Smooth muscle cell (in vitro differentiated cells): ENCODE measurements at regions not wholly inside any gene's neighbourhood (a gene's known extent, or its start where the extent isn't known, plus 50 kb on each side); places are given as distances from the start of the nearest gene placed in this dataset.

Source experiments
- DNase-seq: peaks from one replicate; lab custom pipeline; 2025; ENCODE audit not compliant: unreplicated experiment; lab: John Stamatoyannopoulos, UW
- H2AFZ ChIP-seq: fragments of 200-600 bp; sonication (generic); 2 replicates; pipeline ENCODE4 v1.6.0; 2016; ENCODE audit warnings: antibody characterized with exemption, low read depth, mild to moderate bottlenecking
- H3F3A ChIP-seq: fragments of 200-600 bp; sonication (generic); 2 replicates; pipeline ENCODE4 v1.6.0; 2017; ENCODE audit warnings: antibody characterized with exemption, low read depth
- H3K27ac ChIP-seq: fragments of 200-600 bp; sonication (generic); 2 replicates; pipeline ENCODE4 v1.5.1; 2016; ENCODE audit warnings: low read depth, mild to moderate bottlenecking
- H3K27me3 ChIP-seq: fragments of 200-600 bp; sonication (generic); 2 replicates; pipeline ENCODE4 v1.6.1; 2016; ENCODE audit warnings: low read depth, mild to moderate bottlenecking
- H3K36me3 ChIP-seq: fragments of 200-600 bp; sonication (generic); 2 replicates; pipeline ENCODE4 v1.5.1; 2016; ENCODE audit warnings: low read depth
- H3K4me1 ChIP-seq: fragments of 200-600 bp; sonication (generic); 2 replicates; pipeline ENCODE4 v1.5.1; 2016; ENCODE audit warnings: low read depth
- H3K4me2 ChIP-seq: fragments of 200-600 bp; sonication (generic); 2 replicates; pipeline ENCODE4 v1.6.0; 2016; ENCODE audit warnings: mild to moderate bottlenecking
- H3K4me3 ChIP-seq: fragments of 200-600 bp; sonication (generic); 2 replicates; pipeline ENCODE4 v1.5.1; 2016; ENCODE audit warnings: mild to moderate bottlenecking
- H3K79me2 ChIP-seq: fragments of 200-600 bp; sonication (generic); 2 replicates; pipeline ENCODE4 v1.6.0; 2016; ENCODE audit warnings: low read depth, mild to moderate bottlenecking
- H3K9ac ChIP-seq: fragments of 200-600 bp; sonication (generic); 2 replicates; pipeline ENCODE4 v1.6.0; 2016; ENCODE audit warnings: low read depth
- H3K9me3 ChIP-seq: fragments of 200-600 bp; sonication (generic); replicated peaks from 2 replicates; pipeline ENCODE4 v1.5.1; 2016; ENCODE audit warnings: low read depth
- H4K20me1 ChIP-seq: fragments of 200-600 bp; sonication (generic); 2 replicates; pipeline ENCODE4 v1.6.0; 2016; ENCODE audit warnings: low read depth
- WGBS: methylation state at CpG from one replicate; pipeline ENCODE4 v1.1.7; 2016; ENCODE audit warnings: low lambda C conversion rate; 5-methylcytosine and 5-hydroxymethylcytosine counted together
- TF ChIP-seq, protein P1 (sequence below): fragments of 200-600 bp; sonication (generic); IDR thresholded peaks from 2 replicates; pipeline ENCODE4 v1.5.1; 2017; ENCODE audit warnings: borderline replicate concordance, mild to moderate bottlenecking, antibody characterized with exemption; ENCODE audit not compliant: insufficient read depth, poor library complexity, severe bottlenecking

DNA sequence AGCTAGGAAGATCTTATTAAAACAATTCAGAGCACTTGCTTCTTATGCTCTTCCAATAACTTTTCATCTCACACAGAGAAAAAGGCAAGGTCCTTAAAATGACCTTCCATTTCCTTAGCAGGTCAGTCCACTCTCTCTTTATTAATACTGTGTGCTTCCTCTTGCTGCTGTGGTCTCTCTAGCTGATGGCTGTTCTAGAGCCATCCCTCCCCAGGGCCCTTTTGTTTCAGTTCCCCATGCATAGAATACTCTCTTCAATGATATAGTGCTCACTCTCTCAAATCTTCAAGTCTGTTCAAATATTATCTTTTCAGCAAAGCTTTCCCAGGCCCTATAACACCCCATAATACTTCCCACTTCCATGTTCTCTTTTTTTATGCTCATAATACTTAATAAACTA is 469.3 kb downstream of the METTL4 start:
- Histone ChIP-seq H3K27ac (no peak overlapping the region), H3K27me3 (no peaks in the 10 kb centered on the region), H3K79me2 (no peaks in the 10 kb centered on the region), H3F3A (no peaks in the 10 kb centered on the region), H4K20me1 (no peaks in the 10 kb centered on the region), H2AFZ (no peak overlapping the region), H3K36me3 (no peaks in the 10 kb centered on the region), H3K4me3 (no peak overlapping the region), H3K9ac (no peak overlapping the region), H3K9me3 (no peaks in the 10 kb centered on the region), H3K4me2 (no peak overlapping the region), H3K4me1 (no peaks in the 10 kb centered on the region)
- TF ChIP-seq, protein P1, sequence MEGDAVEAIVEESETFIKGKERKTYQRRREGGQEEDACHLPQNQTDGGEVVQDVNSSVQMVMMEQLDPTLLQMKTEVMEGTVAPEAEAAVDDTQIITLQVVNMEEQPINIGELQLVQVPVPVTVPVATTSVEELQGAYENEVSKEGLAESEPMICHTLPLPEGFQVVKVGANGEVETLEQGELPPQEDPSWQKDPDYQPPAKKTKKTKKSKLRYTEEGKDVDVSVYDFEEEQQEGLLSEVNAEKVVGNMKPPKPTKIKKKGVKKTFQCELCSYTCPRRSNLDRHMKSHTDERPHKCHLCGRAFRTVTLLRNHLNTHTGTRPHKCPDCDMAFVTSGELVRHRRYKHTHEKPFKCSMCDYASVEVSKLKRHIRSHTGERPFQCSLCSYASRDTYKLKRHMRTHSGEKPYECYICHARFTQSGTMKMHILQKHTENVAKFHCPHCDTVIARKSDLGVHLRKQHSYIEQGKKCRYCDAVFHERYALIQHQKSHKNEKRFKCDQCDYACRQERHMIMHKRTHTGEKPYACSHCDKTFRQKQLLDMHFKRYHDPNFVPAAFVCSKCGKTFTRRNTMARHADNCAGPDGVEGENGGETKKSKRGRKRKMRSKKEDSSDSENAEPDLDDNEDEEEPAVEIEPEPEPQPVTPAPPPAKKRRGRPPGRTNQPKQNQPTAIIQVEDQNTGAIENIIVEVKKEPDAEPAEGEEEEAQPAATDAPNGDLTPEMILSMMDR: no peak
- no peak for DNase-seq

DNA sequence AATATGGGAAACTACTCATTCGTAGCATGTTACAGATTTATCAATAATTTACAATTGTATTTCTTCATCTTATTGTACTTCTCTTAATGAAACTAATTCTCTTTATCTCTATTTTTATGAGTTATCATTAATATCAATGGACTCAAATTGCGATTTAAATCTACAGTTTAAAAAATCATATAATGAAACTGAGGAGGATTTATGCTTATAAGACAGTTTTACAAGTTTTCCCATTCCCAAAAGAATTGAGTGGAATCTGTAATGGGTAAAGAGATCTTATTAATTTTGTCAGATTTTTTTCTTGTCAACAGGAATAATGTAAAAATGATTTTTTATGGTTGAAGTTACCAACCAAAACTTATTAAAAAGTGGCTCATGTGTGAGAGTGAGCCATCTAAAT is 468.0 kb downstream of the METTL4 start:
- H3K79me2 ChIP-seq: no peaks in the 10 kb centered on the region
- no peak overlapping the region for H3K4me2 ChIP-seq
- no peak overlapping the region for H3K4me3 ChIP-seq
- WGBS: 93% methylated on average over 2 of the region's 2 CpGs
- H3K9ac ChIP-seq: no peak overlapping the region
- no peak overlapping the region for H2AFZ ChIP-seq
- no peaks in the 10 kb centered on the region for H3K36me3 ChIP-seq
- H3K27me3 ChIP-seq: no peaks in the 10 kb centered on the region
- H3K27ac ChIP-seq: no peak overlapping the region
- no peaks in the 10 kb centered on the region for H3K4me1 ChIP-seq
- H3K9me3 ChIP-seq: no peaks in the 10 kb centered on the region
- H4K20me1 ChIP-seq: no peaks in the 10 kb centered on the region
- no peaks in the 10 kb centered on the region for H3F3A ChIP-seq
- TF ChIP-seq, protein P1: no peak
- no peak for DNase-seq

DNA sequence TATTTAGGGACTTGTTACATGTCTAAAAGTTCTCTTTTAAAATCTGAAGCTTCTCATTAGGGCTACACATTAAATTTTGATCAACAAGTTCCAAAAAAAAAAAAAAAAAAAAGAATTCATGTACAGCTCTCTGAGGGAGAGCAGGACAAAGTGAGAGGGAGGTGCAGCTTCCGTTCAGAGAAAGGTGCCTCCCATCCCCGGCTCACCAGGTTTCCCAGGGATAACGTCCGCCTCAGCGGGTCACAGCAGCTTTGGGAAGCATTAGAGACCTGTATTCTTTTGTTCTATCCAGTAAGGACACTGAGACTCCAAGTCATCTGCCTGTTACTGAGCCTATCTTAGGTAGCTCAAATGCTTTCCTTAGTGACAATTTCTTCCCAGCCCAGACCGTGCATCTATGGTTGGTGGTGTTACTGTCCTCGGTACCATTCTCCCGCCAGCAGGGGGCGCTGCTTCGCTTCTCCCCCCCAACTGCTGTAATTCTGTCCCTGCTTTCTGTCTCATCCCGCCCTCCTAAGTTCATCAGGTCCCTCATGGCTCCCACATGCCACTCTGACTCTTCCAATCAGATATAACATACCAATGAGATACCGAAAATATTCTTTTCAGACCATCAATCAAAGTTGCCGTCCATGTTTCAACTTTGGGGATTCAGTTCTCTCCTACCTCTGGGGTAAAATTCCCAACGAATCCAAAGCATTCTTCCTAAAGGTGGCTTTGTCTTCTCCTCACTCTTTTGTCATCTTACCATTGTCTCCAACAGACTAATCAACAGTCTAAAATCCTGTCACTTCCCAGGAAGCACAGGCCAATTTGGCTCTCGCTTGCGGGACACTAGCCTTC is 466.5 kb downstream of the METTL4 start:
- DNase-seq: peak; percentile 11
- no peak overlapping the region for H3K4me2 ChIP-seq
- H4K20me1 ChIP-seq: no peaks in the 10 kb centered on the region
- H3K27me3 ChIP-seq: no peaks in the 10 kb centered on the region
- no peak overlapping the region for H3K27ac ChIP-seq
- no peaks in the 10 kb centered on the region for H3K36me3 ChIP-seq
- H3K4me3 ChIP-seq: no peak overlapping the region
- no peaks in the 10 kb centered on the region for H3K4me1 ChIP-seq
- no peaks in the 10 kb centered on the region for H3F3A ChIP-seq
- TF ChIP-seq, protein P1: peak; percentile 85
- 39% methylated on average over 16 of the region's 16 CpGs for WGBS
- H3K9ac ChIP-seq: no peak overlapping the region
- H3K79me2 ChIP-seq: no peaks in the 10 kb centered on the region
- H3K9me3 ChIP-seq: no peaks in the 10 kb centered on the region
- H2AFZ ChIP-seq: no peak overlapping the region

DNA sequence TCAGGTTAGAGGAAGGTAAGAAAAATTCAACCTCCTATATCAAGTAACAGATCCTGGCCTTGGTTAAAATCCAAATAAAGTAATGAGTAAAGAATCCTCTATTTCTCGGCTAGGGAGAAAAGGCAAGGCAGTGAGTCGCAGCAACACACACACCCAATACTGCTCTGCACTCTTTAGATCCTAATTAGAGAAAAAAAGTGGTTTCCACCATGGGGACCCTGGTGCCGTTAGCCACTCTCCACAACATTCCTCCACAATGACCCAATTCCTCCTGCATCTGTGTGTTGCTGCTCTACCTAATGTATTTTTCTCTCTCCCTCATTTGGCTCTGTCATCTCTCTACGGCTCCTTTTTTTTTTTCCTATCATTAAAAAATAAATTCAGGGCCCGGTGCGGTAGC is 462.7 kb downstream of the METTL4 start:
- Histone ChIP-seq H3K4me1 (no peaks in the 10 kb centered on the region), H3K27ac (no peak overlapping the region), H3K4me3 (no peak overlapping the region), H3K27me3 (no peaks in the 10 kb centered on the region), H3K9me3 (no peaks in the 10 kb centered on the region), H3K79me2 (no peaks in the 10 kb centered on the region), H3K36me3 (no peaks in the 10 kb centered on the region), H4K20me1 (no peaks in the 10 kb centered on the region), H3K9ac (no peak overlapping the region), H3K4me2 (no peak overlapping the region), H2AFZ (no peak overlapping the region), H3F3A (no peaks in the 10 kb centered on the region)
- TF ChIP-seq, protein P1: no peak
- WGBS: 50% methylated on average over 6 of the region's 6 CpGs
- no peak for DNase-seq
